ENCODE measurements at regions not wholly inside any gene's neighbourhood (a gene's known extent, or its start where the extent isn't known, plus 50 kb on each side); places are given as distances from the start of the nearest gene placed in this dataset.

DNA sequence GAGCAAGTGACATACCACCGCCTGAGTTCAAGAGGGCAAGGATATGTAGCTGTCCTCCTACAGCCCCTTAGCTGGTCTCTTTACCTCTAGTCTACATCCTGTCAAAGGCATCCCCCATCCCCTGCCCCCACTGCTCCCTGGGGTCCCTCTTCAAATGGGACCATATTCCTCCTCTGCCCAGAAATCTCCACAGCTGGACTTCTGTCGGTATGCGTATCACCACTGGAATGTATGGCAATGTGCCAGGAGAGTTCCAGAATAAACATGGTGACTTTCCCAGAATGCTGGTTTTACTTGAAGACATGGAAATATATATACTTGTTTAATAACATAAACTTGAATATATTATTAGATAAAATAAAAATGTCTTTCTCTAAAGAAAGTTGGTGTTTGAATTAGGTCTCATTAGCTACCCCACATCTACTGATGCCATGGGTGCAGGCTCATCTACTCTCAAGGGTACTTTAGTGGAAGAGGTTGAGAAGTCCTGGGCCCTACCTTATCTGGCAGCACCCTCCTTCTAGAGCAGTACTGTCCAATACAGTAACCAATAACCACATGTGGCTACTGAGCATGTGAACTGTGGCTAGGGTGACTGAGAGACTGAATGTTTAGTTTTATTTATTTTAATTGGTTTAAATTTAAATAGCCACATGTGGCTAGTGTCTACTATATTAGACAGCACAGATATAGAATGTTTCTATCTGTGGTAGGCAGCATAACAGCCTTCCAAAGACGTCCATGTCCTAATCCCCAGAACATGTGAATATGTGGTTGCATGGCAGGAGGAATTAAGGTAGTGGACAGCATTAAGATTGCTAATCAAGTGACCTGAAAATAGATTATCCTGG lies 181.7 kb upstream of the SLC30A5 start:
- DNase-seq, result no peak

- no peak for DNase-seq
Measured at GRCh38 chr5:68915079-68915478, 178.7 kb upstream of the SLC30A5 start.

DNA sequence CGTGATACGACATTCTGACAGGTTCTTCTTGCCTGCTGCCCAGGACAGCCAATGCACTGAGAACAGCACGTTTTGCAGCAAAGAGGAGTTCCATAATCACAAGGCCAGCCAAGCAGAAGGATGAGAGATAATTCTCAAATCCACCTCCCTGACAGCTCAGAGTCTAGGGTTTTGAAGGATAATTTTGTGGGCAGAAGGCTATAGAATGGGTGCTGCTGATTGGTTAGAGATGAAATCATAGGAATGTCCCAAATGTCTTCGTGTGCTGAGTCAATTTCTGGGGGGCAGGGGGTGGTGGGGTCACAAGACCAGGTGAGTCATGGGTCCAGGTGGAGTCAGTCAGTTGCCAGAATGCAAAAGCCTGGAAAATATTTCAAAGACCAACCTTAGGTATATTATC lies 175.5 kb upstream of the SLC30A5 start:
- no peak for DNase-seq

GRCh38 chr5:68919988-68920490 lies 173.8 kb upstream of the SLC30A5 start:
- DNase-seq, result no peak

- DNase-seq, result no peak
Measured at GRCh38 chr5:68920888-68921287, 172.9 kb upstream of the SLC30A5 start.

- no peak for DNase-seq
Measured at GRCh38 chr5:68922172-68922987, 171.4 kb upstream of the SLC30A5 start.

DNA sequence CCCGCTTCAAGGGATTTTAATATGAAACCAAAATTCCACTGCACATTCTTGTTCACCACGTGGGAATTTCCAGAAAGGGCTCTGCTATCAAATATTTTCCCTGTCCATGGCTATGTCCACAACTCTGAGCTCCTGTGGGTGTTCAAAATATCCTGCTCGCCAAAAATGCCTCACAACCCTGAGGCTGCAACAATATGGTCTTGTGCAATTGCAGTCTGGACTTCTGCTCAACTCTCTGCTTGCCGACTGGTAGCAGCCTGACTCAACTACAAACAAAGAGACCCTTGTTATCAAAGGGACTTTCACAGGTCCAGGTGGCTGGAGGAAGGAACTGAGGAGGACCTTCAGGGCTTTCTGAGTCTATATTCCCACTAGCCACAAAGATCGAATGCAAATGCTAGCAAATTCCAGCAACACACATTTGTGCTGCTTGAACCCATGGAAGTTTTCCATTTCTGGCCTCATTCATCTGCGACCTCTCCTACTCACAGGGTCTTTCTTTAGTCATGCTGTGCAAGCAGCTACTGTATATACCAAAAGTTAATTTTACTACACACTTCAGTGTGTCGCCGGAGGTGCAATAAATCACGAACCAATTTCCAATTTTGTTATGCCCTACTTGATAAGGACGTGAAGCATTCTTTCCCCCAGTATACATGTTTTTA lies 169.2 kb upstream of the SLC30A5 start:
- DNase-seq, result no peak

- DNase-seq, result no peak
Measured at GRCh38 chr5:68928617-68929302, 165.1 kb upstream of the SLC30A5 start.

DNA sequence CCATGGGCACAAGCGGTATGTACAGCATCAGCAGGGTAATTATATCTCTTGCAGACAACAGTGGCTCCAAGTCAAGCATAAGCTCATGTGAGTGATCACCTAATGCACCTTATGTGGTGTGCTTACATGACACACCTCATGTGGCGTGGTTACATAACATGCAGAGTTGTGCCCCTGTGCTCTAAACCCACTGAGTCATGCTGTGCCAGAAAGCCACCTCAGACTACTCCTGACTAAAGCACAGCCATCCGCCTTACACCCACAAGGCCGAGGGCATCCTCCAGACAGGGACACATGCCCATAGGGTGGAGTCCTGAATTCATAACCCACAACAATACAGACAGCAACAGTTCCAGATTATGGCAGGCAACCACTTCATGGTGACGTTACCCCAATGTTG lies 163.7 kb upstream of the SLC30A5 start:
- DNase-seq, result no peak

DNA sequence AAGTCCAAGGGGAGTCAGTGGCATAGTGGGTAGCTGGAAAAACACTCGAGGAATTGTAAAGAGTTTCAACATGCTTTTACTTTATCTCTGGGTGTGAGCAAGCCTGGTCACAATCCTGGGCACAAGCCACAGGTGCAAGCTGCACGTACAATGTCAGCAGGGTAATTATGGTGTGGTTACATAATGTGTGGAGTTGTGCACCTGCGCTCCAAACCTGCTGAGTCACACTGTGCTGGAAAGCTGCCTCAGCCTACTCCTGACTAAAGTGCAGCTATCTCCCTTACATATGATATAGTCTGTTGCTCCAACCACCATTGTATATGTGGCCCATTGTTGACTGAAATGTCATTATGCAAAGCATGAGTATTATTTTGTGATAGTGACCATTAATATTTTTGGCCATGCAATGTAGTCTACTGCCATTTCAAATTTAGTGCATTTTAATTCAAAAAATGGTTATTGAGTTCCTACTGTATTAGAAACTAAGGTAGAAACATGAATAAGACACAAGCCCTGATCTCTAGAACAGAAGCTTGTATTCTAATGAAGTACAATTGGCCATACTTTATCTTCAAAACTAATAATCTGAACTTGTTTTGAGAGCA lies 160.9 kb upstream of the SLC30A5 start:
- peak; percentile 21 for DNase-seq

DNA sequence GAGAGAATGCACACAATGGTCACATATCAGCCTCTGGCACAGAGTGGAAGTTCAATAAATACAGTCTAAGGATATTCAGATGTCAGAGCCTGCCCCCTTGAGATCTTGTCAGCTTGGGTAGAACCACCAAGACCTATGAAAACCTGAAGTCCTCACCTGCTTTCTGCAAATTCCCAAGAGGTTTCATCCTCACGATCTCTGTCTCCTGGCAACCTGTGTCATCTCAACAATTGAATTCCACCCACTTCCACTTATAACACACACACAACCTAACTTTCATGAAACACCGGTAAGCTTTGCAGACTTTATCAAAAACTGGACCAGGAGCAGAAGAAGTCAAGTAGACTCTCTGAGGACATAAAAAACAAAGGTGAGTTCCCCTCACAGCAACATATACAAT lies 151.6 kb upstream of the SLC30A5 start:
- DNase-seq, result no peak

DNA sequence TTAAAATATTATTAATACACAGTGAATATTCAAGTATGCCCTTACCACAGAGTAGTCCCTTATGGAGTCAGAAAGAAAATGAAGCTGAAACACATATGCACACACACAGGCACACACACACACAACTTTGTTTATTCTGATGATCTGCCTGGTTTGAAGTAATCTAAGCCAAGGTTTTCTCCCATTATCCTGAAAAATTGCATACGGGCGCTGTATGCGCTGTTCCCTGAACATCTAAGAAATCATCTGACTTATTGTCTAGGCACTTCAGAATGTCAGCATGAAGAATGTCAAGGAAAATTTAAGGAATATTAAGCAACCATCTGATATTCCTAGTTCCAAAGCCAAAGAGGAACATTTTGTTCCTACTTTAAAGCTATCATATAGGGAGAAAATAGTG lies 147.1 kb upstream of the SLC30A5 start:
- no peak for DNase-seq

DNA sequence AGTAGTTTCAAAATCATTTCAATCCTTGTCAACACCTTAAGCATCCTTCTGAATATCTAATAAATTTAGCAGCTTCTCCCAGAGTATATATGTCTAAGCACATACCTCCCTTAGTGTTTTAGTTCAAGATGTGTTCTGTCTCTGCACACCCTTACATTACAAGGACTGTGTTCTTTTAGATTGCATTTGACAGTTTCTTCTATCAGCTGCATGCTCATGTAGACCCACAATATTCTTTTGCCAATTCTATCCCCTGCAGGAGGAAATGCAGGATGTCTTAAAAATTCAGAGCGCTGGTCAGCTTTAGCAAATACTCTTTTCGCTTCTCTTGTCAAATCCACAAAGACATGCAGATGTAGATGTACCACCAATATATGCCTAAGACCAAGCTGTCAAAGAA lies 145.8 kb upstream of the SLC30A5 start:
- DNase-seq, result no peak

- DNase-seq, result no peak
Measured at GRCh38 chr5:68949256-68949655, 144.6 kb upstream of the SLC30A5 start.

- no peak for DNase-seq
Measured at GRCh38 chr5:68949711-68950110, 144.1 kb upstream of the SLC30A5 start.

DNA sequence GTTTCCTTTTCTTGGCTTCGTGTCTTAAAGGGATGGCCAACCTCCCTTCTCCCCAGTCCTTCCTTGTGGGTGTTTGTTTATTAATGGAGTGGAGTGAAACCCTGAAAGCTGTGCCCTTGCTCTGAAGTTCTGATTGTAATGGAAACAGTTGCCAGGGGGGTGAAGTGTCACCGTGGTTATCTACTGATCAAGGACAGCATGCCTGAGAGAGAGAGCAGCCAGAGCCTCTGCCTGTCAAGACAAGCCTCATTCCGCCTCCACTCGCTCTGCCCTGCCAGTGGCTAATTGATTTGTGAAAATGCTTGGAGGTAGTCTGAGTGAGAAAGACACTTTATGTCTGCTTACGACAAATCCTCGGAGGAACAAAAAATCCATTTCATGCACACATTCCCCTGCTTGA lies 143.7 kb upstream of the SLC30A5 start:
- DNase-seq, result no peak

DNA sequence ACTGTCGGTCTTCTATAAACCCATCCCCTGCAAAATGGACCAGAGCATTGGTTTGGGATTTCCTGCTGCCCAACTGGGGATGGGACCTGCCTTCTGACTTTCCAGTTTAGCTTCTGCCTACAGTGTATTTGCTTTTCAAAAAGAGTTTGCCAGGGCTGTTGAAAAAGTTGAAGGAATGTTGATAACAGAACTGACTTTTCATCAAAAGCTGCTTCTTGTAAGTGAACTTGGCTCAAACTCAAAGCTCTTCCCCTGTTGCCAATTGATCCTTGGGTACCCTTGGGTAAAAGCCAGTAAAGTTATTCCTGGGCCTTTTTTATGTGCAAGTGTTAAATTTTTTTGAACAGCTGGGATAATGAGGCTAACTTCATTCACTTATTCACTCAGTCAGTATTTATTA lies 142.9 kb upstream of the SLC30A5 start:
- no peak for DNase-seq

GRCh38 chr5:68953231-68953874 lies 140.5 kb upstream of the SLC30A5 start:
- no peak for DNase-seq

- DNase-seq, result no peak
Measured at GRCh38 chr5:68953875-68954617, 139.8 kb upstream of the SLC30A5 start.

DNA sequence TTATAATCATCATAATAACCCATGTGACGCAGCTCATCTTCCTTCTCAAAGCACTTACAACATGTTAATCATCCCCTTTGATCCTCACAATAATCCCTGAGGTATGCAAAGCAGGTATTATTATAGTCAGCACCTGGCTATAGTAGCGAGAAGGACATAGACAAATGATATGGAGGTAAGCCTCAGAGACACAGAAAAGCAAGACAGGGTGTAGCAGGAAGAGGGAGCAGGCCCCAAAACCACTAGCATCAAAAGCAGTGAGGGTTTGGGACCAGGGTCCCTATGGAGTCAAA lies 139.2 kb upstream of the SLC30A5 start:
- DNase-seq, result no peak

DNA sequence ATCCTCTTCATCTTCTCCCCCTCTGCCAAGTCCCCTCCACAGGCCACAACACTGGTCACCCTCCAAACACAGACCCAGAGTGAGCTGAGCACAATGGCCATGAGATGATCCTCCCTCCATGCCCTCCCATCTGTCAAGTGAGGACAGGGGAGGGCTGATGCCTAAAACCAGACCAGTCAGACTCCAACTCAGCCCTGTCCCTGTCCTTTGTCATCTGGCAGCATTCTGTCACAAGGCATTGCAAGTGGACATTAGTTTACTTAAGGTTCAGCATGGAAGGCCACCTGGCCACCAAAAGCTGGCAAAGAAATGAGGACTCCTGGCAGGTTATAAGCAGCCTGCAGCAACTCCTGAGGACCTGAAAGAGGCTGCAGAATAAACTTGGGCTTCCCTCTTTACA lies 136.2 kb upstream of the SLC30A5 start:
- DNase-seq, result no peak
